SK-N-SH treated with all-trans-retinoic acid at 6 μM for 48 hours (cell line): ENCODE measurements at regions not wholly inside any gene's neighbourhood (a gene's known extent, or its start where the extent isn't known, plus 50 kb on each side); places are given as distances from the start of the nearest gene placed in this dataset.

Source experiments
- ATAC-seq: fragments of 200-7000 bp; cut with Tn5 transposase; 3 replicates; pipeline ENCODE4 v1.9.1; 2020; ENCODE audit warnings: mild to moderate bottlenecking, moderate library complexity
- ARNTL ChIP-seq: fragments of 450-650 bp; formaldehyde crosslinking; IDR thresholded peaks from 2 replicates; pipeline ENCODE4 v1.5.0; 2020; ENCODE audit warnings: low read depth, mild to moderate bottlenecking, moderate library complexity, borderline replicate concordance
- BACH2 ChIP-seq: fragments of 250-450 bp; sonication (Bioruptor Pico); IDR thresholded peaks from 2 replicates; pipeline ENCODE4 v1.9.0; 2021; ENCODE audit warnings: mild to moderate bottlenecking, borderline replicate concordance
- CSDC2 ChIP-seq: fragments of 250-450 bp; sonication (Bioruptor Pico); IDR thresholded peaks from 2 replicates; pipeline ENCODE4 v1.5.0; 2020; ENCODE audit warnings: mild to moderate bottlenecking, moderate library complexity
- CSRNP3 ChIP-seq: fragments of 250-450 bp; sonication (Bioruptor Pico); IDR thresholded peaks from 2 replicates; pipeline ENCODE4 v1.5.1; 2021; ENCODE audit warnings: mild to moderate bottlenecking, moderate library complexity
- ESRRG ChIP-seq: fragments of 250-450 bp; sonication (Bioruptor Pico); IDR thresholded peaks from 2 replicates; pipeline ENCODE4 v1.6.1; 2021; ENCODE audit warnings: mild to moderate bottlenecking
- GLIS3 ChIP-seq: fragments of 250-450 bp; sonication (Bioruptor Pico); IDR thresholded peaks from 2 replicates; pipeline ENCODE4 v1.5.0; 2020; ENCODE audit warnings: mild to moderate bottlenecking, moderate library complexity
- OSR1 ChIP-seq: fragments of 250-450 bp; sonication (Bioruptor Pico); IDR thresholded peaks from 2 replicates; pipeline ENCODE4 v1.8.0; 2022; ENCODE audit warnings: moderate library complexity, mild to moderate bottlenecking, inconsistent platforms
- PATZ1 ChIP-seq: fragments of 250-450 bp; sonication (Bioruptor Pico); IDR thresholded peaks from 2 replicates; pipeline ENCODE4 v1.8.0; 2020; ENCODE audit warnings: mild to moderate bottlenecking, moderate library complexity, borderline replicate concordance
- POU6F1 ChIP-seq: fragments of 250-450 bp; sonication (Bioruptor Pico); IDR thresholded peaks from 2 replicates; pipeline ENCODE4 v1.8.0; 2021; ENCODE audit warnings: low read depth, mild to moderate bottlenecking, moderate library complexity, borderline replicate concordance
- PPARA ChIP-seq: fragments of 250-450 bp; sonication (Bioruptor Pico); IDR thresholded peaks from 2 replicates; pipeline ENCODE4 v1.5.0; 2020; ENCODE audit warnings: mild to moderate bottlenecking, borderline replicate concordance
- RARB ChIP-seq: fragments of 250-450 bp; sonication (Bioruptor Pico); IDR thresholded peaks from 2 replicates; pipeline ENCODE4 v1.8.0; 2021; ENCODE audit warnings: mild to moderate bottlenecking, moderate library complexity
- TCF4 ChIP-seq: fragments of 250-450 bp; sonication (Bioruptor Pico); IDR thresholded peaks from 2 replicates; pipeline ENCODE4 v1.8.0; 2021; ENCODE audit warnings: mild to moderate bottlenecking, moderate library complexity, borderline replicate concordance
- TOX ChIP-seq: fragments of 250-450 bp; sonication (Bioruptor Pico); IDR thresholded peaks from 2 replicates; pipeline ENCODE4 v1.8.0; 2021; ENCODE audit warnings: mild to moderate bottlenecking, moderate library complexity, borderline replicate concordance
- ZC3H10 ChIP-seq: fragments of 250-450 bp; sonication (Bioruptor Pico); IDR thresholded peaks from 2 replicates; pipeline ENCODE4 v1.5.1; 2021; ENCODE audit warnings: mild to moderate bottlenecking, moderate library complexity
- ZFP3 ChIP-seq: fragments of 250-450 bp; sonication (Bioruptor Pico); IDR thresholded peaks from 2 replicates; pipeline ENCODE4 v1.5.0; 2020; ENCODE audit warnings: mild to moderate bottlenecking, moderate library complexity
- ZFP30 ChIP-seq: fragments of 450-650 bp; formaldehyde crosslinking; IDR thresholded peaks from 2 replicates; pipeline ENCODE4 v1.5.0; 2022; ENCODE audit warnings: mild to moderate bottlenecking, moderate library complexity
- ZNF565 ChIP-seq: fragments of 450-650 bp; formaldehyde crosslinking; conservative IDR thresholded peaks from 2 replicates; pipeline ENCODE4 v1.5.0; 2020; ENCODE audit warnings: low read depth, mild to moderate bottlenecking, moderate library complexity
- ZNF70 ChIP-seq: fragments of 450-650 bp; formaldehyde crosslinking; IDR thresholded peaks from 2 replicates; pipeline ENCODE4 v1.5.0; 2020; ENCODE audit warnings: mild to moderate bottlenecking, moderate library complexity

- TF ChIP-seq CSRNP3 (CRISPR knock-in tag), result no peak
Measured at GRCh38 chr10:129392855-129393254, 74.2 kb upstream of the MGMT start (continued).

GRCh38 chr10:129393812-129394211 is 73.2 kb upstream of the MGMT start:
- no peak for TF ChIP-seq ARNTL (CRISPR knock-in tag)
- TF ChIP-seq, all 23 proteins: peak for 0
- no peak for ATAC-seq

- no peak for ATAC-seq
- TF ChIP-seq ARNTL (CRISPR knock-in tag) (no peak), ZNF70 (CRISPR knock-in tag) (no peak), TCF4 (CRISPR knock-in tag) (no peak), ZNF565 (no peak)
- TF ChIP-seq, all 23 proteins: peak for 0
Measured at GRCh38 chr10:129394518-129395328, 72.3 kb upstream of the MGMT start.

GRCh38 chr10:129396021-129396722 is 70.9 kb upstream of the MGMT start:
- no peak for ATAC-seq
- TF ChIP-seq ZFP3 (CRISPR knock-in tag) (no peak), GLIS3 (CRISPR knock-in tag) (no peak), ZNF70 (CRISPR knock-in tag) (no peak), BACH2 (CRISPR knock-in tag) (no peak), TOX (CRISPR knock-in tag) (no peak), PPARA (CRISPR knock-in tag) (no peak), PATZ1 (CRISPR knock-in tag) (no peak), OSR1 (CRISPR knock-in tag) (no peak), RARB (no peak), ZC3H10 (CRISPR knock-in tag) (no peak), ZFP30 (CRISPR knock-in tag) (no peak), POU6F1 (CRISPR knock-in tag) (no peak)

GRCh38 chr10:129397198-129397974 is 69.7 kb upstream of the MGMT start:
- no peak for ATAC-seq
- TF ChIP-seq ZNF70 (CRISPR knock-in tag) (no peak), POU6F1 (CRISPR knock-in tag) (no peak), TOX (CRISPR knock-in tag) (no peak), PATZ1 (CRISPR knock-in tag) (no peak), ESRRG (no peak), CSRNP3 (CRISPR knock-in tag) (no peak), TCF4 (CRISPR knock-in tag) (no peak), ZFP30 (CRISPR knock-in tag) (no peak), BACH2 (CRISPR knock-in tag) (no peak), RARB (no peak), PPARA (CRISPR knock-in tag) (no peak), ZFP3 (CRISPR knock-in tag) (no peak), CSDC2 (CRISPR knock-in tag) (no peak)
